HepG2 (cell line): ENCODE measurements at regions not wholly inside any gene's neighbourhood (a gene's known extent, or its start where the extent isn't known, plus 50 kb on each side); places are given as distances from the start of the nearest gene placed in this dataset.

ENCODE experiments used
- CEBPG ChIP-seq: IDR thresholded peaks from 2 replicates; pipeline ENCODE4 v1.6.1; 2016
- FOXA1 ChIP-seq, 2 experiments: fragments of 450-650 bp in 1 of 2; sonication (generic) in 1 of 2; formaldehyde crosslinking in 1 of 2; IDR thresholded peaks; 2 replicates each; pipeline versions ENCODE4 v1.4.0 to v1.6.1; 2016 to 2020; ENCODE audit warnings: missing genetic modification reagents in 1 of 2
- PRPF4 ChIP-seq: fragments of 200-400 bp; formaldehyde crosslinking; IDR thresholded peaks from 2 replicates; pipeline ENCODE4 v1.6.1; 2016; ENCODE audit warnings: low read length, low read depth; ENCODE audit not compliant: poor library complexity, severe bottlenecking
- RXRB ChIP-seq: IDR thresholded peaks from 2 replicates; pipeline ENCODE4 v1.6.1; 2016; ENCODE audit warnings: borderline replicate concordance, missing genetic modification reagents, missing compliant biosample characterization
- TMF1 ChIP-seq: sonication (generic); formaldehyde crosslinking; IDR thresholded peaks from 2 replicates; pipeline ENCODE4 v1.8.1; 2022; ENCODE audit warnings: low read depth, missing genetic modification reagents
- ZNF510 ChIP-seq: sonication (generic); formaldehyde crosslinking; IDR thresholded peaks from 2 replicates; pipeline ENCODE4 v1.4.0; 2020; ENCODE audit warnings: low read depth, mild to moderate bottlenecking, missing genetic modification reagents
- ZNF709 ChIP-seq: sonication (generic); formaldehyde crosslinking; IDR thresholded peaks from 2 replicates; pipeline ENCODE4 v1.5.0; 2020; ENCODE audit warnings: mild to moderate bottlenecking, missing genetic modification reagents
- ZNF747 ChIP-seq: sonication (generic); formaldehyde crosslinking; IDR thresholded peaks from 2 replicates; pipeline ENCODE4 v1.8.1; 2023; ENCODE audit warnings: missing genetic modification reagents, mild to moderate bottlenecking, borderline replicate concordance
- ZNF761 ChIP-seq: sonication (generic); formaldehyde crosslinking; conservative IDR thresholded peaks from 2 replicates; pipeline ENCODE4 v1.4.0; 2020; ENCODE audit warnings: mild to moderate bottlenecking, missing genetic modification reagents
- TF ChIP-seq, protein P1 (sequence below): sonication (generic); IDR thresholded peaks from 2 replicates; pipeline ENCODE4 v1.6.1; 2016; ENCODE audit warnings: low read depth, borderline replicate concordance
- TF ChIP-seq, protein P2 (sequence below): sonication (generic); formaldehyde crosslinking; IDR thresholded peaks from 2 replicates; pipeline ENCODE4 v1.4.0; 2020; ENCODE audit warnings: missing genetic modification reagents, borderline replicate concordance
- TF ChIP-seq, protein P3 (sequence below): IDR thresholded peaks from 2 replicates; pipeline ENCODE4 v1.6.1; 2016; ENCODE audit warnings: missing genetic modification reagents, missing compliant biosample characterization

DNA sequence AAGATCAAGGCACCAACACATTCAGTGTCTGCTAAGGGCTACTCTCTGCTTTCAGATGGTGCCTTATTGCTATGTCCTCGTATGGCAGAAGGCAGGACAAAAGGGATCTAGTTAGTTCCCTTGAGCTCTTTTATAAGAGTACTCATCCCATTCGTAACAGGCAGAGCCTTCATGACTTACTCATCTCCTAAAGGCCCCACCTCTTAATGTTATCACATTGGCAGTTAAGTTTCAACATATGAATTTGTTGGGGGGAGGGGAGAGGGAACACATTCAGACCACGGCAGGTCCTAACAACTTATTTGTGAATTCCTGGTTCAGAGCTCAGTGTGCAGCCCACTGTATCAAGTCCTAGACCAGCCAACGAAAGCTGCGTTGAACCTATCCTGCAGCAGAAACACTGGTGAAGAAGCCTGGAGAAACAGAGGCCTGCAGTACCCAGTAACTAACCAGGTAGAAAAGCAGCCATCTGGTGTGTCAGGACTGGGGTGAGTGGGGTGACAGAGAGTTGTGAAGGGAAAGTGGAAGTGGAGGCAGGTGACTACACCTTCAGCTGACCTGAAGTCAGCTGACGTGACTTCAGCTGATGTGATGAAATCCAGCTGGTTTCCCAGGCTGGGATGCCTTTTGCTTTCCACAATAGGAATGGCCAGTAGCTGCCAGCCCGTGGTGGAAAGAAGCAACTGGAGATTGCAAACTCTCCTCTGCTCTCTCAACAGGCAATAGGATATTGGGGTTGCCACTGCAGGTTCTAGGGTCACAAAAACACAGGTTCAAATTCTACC, 101.6 kb upstream of the PLXNC1 start (continued):
- TF ChIP-seq, protein P1, sequence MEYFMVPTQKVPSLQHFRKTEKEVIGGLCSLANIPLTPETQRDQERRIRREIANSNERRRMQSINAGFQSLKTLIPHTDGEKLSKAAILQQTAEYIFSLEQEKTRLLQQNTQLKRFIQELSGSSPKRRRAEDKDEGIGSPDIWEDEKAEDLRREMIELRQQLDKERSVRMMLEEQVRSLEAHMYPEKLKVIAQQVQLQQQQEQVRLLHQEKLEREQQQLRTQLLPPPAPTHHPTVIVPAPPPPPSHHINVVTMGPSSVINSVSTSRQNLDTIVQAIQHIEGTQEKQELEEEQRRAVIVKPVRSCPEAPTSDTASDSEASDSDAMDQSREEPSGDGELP, result peak; percentile 68; the same call in 1 of the 2 replicates
- TF ChIP-seq, protein P2, sequence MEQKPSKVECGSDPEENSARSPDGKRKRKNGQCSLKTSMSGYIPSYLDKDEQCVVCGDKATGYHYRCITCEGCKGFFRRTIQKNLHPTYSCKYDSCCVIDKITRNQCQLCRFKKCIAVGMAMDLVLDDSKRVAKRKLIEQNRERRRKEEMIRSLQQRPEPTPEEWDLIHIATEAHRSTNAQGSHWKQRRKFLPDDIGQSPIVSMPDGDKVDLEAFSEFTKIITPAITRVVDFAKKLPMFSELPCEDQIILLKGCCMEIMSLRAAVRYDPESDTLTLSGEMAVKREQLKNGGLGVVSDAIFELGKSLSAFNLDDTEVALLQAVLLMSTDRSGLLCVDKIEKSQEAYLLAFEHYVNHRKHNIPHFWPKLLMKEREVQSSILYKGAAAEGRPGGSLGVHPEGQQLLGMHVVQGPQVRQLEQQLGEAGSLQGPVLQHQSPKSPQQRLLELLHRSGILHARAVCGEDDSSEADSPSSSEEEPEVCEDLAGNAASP (CRISPR knock-in tag), result no peak
- no peak for TF ChIP-seq TMF1 (CRISPR knock-in tag)
- no peak for TF ChIP-seq RXRB (CRISPR knock-in tag)
- no peak for TF ChIP-seq ZNF709 (CRISPR knock-in tag)
- TF ChIP-seq, protein P3, sequence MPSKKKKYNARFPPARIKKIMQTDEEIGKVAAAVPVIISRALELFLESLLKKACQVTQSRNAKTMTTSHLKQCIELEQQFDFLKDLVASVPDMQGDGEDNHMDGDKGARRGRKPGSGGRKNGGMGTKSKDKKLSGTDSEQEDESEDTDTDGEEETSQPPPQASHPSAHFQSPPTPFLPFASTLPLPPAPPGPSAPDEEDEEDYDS (CRISPR knock-in tag), result no peak
- TF ChIP-seq CEBPG (CRISPR knock-in tag), result peak; percentile 29; the same call in 1 of the 2 replicates
- no peak for TF ChIP-seq PRPF4
- TF ChIP-seq ZNF510 (CRISPR knock-in tag), result no peak
- no peak for TF ChIP-seq ZNF761 (CRISPR knock-in tag)
- TF ChIP-seq ZNF747 (CRISPR knock-in tag), result no peak
- TF ChIP-seq FOXA1 (IDR thresholded peaks at IDR 0.05), result no peak
- no peak for TF ChIP-seq FOXA1 (CRISPR knock-in tag; IDR thresholded peaks at IDR 0.05)
